ENCODE measurements at regions not wholly inside any gene's neighbourhood (a gene's known extent, or its start where the extent isn't known, plus 50 kb on each side); places are given as distances from the start of the nearest gene placed in this dataset.
"Not testable (repeated sequence)": the region's sequence is repeated elsewhere in the genome, so short reads cannot be mapped to it uniquely, and the experiment has no call there.

GRCh38 chr3:124325248-124325647, 333.3 kb upstream of the ROPN1 start:
- no peak for DNase-seq

- no peak for DNase-seq
These were observed 337.8 kb upstream of the ROPN1 start for GRCh38 chr3:124329723-124330122.

GRCh38 chr3:124333931-124334640, 342.2 kb upstream of the ROPN1 start:
- DNase-seq = no peak

GRCh38 chr3:124336067-124336656, 344.2 kb upstream of the ROPN1 start:
- no peak for DNase-seq

GRCh38 chr3:124345845-124346244, 353.9 kb upstream of the ROPN1 start:
- DNase-seq = no peak

- DNase-seq = no peak
These were observed 354.6 kb upstream of the ROPN1 start for GRCh38 chr3:124346487-124346886.

- no peak for DNase-seq
These were observed 355.5 kb upstream of the ROPN1 start for GRCh38 chr3:124347418-124347817.

GRCh38 chr3:124348555-124348954, 356.6 kb upstream of the ROPN1 start:
- DNase-seq = not testable (repeated sequence)

GRCh38 chr3:124351430-124352148, 359.7 kb upstream of the ROPN1 start:
- DNase-seq = peak; percentile 52

- no peak for DNase-seq
These were observed 360.2 kb upstream of the ROPN1 start for GRCh38 chr3:124352149-124352539.

GRCh38 chr3:124353691-124354090, 361.8 kb upstream of the ROPN1 start:
- DNase-seq = no peak

GRCh38 chr3:124354150-124354549, 362.2 kb upstream of the ROPN1 start:
- no peak for DNase-seq

- no peak for DNase-seq
These were observed 366.2 kb upstream of the ROPN1 start for GRCh38 chr3:124358156-124358555.

- DNase-seq = peak; percentile 18
These were observed 368.2 kb upstream of the ROPN1 start for GRCh38 chr3:124360155-124360554.

GRCh38 chr3:124360563-124360962, 368.6 kb upstream of the ROPN1 start:
- no peak for DNase-seq

- no peak for DNase-seq
These were observed 368.7 kb upstream of the UMPS start for GRCh38 chr3:124361566-124361965.

- no peak for DNase-seq
These were observed 367.8 kb upstream of the UMPS start for GRCh38 chr3:124362455-124362854.

- no peak for DNase-seq
These were observed 366.8 kb upstream of the UMPS start for GRCh38 chr3:124363476-124363875.

- no peak for DNase-seq
These were observed 365.8 kb upstream of the UMPS start for GRCh38 chr3:124364317-124365020.

- DNase-seq = not testable (repeated sequence)
These were observed 363.6 kb upstream of the UMPS start for GRCh38 chr3:124366655-124367054.

- no peak for DNase-seq
These were observed 357.5 kb upstream of the UMPS start for GRCh38 chr3:124372775-124373174.

- no peak for DNase-seq
These were observed 356.7 kb upstream of the UMPS start for GRCh38 chr3:124373524-124373923.

GRCh38 chr3:124374583-124374982, 355.7 kb upstream of the UMPS start:
- no peak for DNase-seq
